MM.1S (cell line): ENCODE measurements at regions not wholly inside any gene's neighbourhood (a gene's known extent, or its start where the extent isn't known, plus 50 kb on each side); places are given as distances from the start of the nearest gene placed in this dataset.
"Not testable (repeated sequence)": the region's sequence is repeated elsewhere in the genome, so short reads cannot be mapped to it uniquely, and the experiment has no call there.

ENCODE experiments used
- DNase-seq: peaks from one replicate; pipeline ENCODE4 v3.0.0-alpha.2; 2015
- H2AFZ ChIP-seq: fragments of 300-600 bp; sonication (generic); 2 replicates; pipeline ENCODE4 v1.6.0; 2016; ENCODE audit warnings: antibody characterized with exemption, low read length
- H3F3A ChIP-seq: fragments of 300-600 bp; sonication (generic); 2 replicates; pipeline ENCODE4 v1.6.1; 2016; ENCODE audit warnings: mild to moderate bottlenecking, antibody characterized with exemption, low read length, moderate library complexity, mixed read lengths; ENCODE audit not compliant: insufficient read depth
- H3K27ac ChIP-seq: fragments of 300-600 bp; sonication (generic); 2 replicates; pipeline ENCODE4 v1.5.1; 2016; ENCODE audit warnings: mild to moderate bottlenecking, low read length
- H3K27me3 ChIP-seq: fragments of 300-600 bp; sonication (generic); replicated peaks from 2 replicates; pipeline ENCODE4 v1.6.0; 2016; ENCODE audit warnings: low read length; ENCODE audit not compliant: insufficient read depth
- H3K36me3 ChIP-seq: fragments of 300-600 bp; sonication (generic); replicated peaks from 2 replicates; pipeline ENCODE4 v1.6.1; 2016; ENCODE audit warnings: mild to moderate bottlenecking, low read length, mixed read lengths; ENCODE audit not compliant: insufficient read depth
- H3K4me1 ChIP-seq: fragments of 300-600 bp; sonication (generic); 2 replicates; pipeline ENCODE4 v1.6.1; 2016; ENCODE audit warnings: low read length, mixed read lengths
- H3K4me2 ChIP-seq: fragments of 300-600 bp; sonication (generic); 2 replicates; pipeline ENCODE4 v1.6.0; 2016; ENCODE audit warnings: low read depth, low read length
- H3K4me3 ChIP-seq: fragments of 300-600 bp; sonication (generic); 2 replicates; pipeline ENCODE4 v1.5.1; 2016; ENCODE audit warnings: low read length, mixed read lengths
- H3K79me2 ChIP-seq: fragments of 300-600 bp; sonication (generic); 2 replicates; pipeline ENCODE4 v1.6.1; 2016; ENCODE audit warnings: mixed run types, low read length, mixed read lengths
- H3K9ac ChIP-seq: fragments of 300-600 bp; sonication (generic); 2 replicates; pipeline ENCODE4 v1.6.1; 2016; ENCODE audit warnings: low read length, mixed read lengths
- H3K9me2 ChIP-seq: fragments of 300-600 bp; sonication (generic); replicated peaks from 2 replicates; pipeline ENCODE4 v1.6.1; 2016; ENCODE audit warnings: mild to moderate bottlenecking, low read length, mixed read lengths; ENCODE audit not compliant: insufficient read depth
- H3K9me3 ChIP-seq: fragments of 300-600 bp; sonication (generic); replicated peaks from 2 replicates; pipeline ENCODE4 v1.6.1; 2016; ENCODE audit warnings: mild to moderate bottlenecking, low read length, mixed read lengths; ENCODE audit not compliant: insufficient read depth
- H4K20me1 ChIP-seq: fragments of 300-600 bp; sonication (generic); 2 replicates; pipeline ENCODE4 v1.6.1; 2016; ENCODE audit warnings: mild to moderate bottlenecking, low read length, moderate library complexity, mixed read lengths; ENCODE audit not compliant: insufficient read depth
- EZH2 ChIP-seq: fragments of 300-600 bp; sonication (generic); optimal IDR thresholded peaks from 2 replicates; pipeline ENCODE3; 2017; ENCODE audit warnings: low read depth, mild to moderate bottlenecking, antibody characterized with exemption, low read length, mixed read lengths
- EZH2phosphoT487 ChIP-seq: fragments of 300-600 bp; sonication (generic); IDR thresholded peaks from 2 replicates; pipeline ENCODE4 v1.6.1; 2018; ENCODE audit warnings: antibody characterized with exemption, low read length
- TF ChIP-seq, protein P1 (sequence below): fragments of 300-600 bp; sonication (generic); IDR thresholded peaks from 2 replicates; pipeline ENCODE4 v1.5.1; 2016; ENCODE audit warnings: antibody characterized with exemption, low read length, mixed read lengths

GRCh38 chr5:93954421-93955069, 213.1 kb upstream of the POU5F2 start:
- Histone ChIP-seq H3K79me2 (no peaks in the 10 kb centered on the region), H3K9me2 (no peaks in the 10 kb centered on the region), H2AFZ (no peak overlapping the region), H3K4me3 (no peak overlapping the region), H3F3A (no peaks in the 10 kb centered on the region), H3K4me2 (no peak overlapping the region), H3K4me1 (no peaks in the 10 kb centered on the region), H3K27me3 (no peaks in the 10 kb centered on the region), H3K36me3 (no peaks in the 10 kb centered on the region), H3K9ac (no peak overlapping the region), H3K9me3 (no peaks in the 10 kb centered on the region), H4K20me1 (no peaks in the 10 kb centered on the region), H3K27ac (no peak overlapping the region)
- no peak for DNase-seq
- TF ChIP-seq, protein P1, sequence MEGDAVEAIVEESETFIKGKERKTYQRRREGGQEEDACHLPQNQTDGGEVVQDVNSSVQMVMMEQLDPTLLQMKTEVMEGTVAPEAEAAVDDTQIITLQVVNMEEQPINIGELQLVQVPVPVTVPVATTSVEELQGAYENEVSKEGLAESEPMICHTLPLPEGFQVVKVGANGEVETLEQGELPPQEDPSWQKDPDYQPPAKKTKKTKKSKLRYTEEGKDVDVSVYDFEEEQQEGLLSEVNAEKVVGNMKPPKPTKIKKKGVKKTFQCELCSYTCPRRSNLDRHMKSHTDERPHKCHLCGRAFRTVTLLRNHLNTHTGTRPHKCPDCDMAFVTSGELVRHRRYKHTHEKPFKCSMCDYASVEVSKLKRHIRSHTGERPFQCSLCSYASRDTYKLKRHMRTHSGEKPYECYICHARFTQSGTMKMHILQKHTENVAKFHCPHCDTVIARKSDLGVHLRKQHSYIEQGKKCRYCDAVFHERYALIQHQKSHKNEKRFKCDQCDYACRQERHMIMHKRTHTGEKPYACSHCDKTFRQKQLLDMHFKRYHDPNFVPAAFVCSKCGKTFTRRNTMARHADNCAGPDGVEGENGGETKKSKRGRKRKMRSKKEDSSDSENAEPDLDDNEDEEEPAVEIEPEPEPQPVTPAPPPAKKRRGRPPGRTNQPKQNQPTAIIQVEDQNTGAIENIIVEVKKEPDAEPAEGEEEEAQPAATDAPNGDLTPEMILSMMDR, result no peak
- TF ChIP-seq EZH2phosphoT487 (no peak), EZH2 (no peak)

DNA sequence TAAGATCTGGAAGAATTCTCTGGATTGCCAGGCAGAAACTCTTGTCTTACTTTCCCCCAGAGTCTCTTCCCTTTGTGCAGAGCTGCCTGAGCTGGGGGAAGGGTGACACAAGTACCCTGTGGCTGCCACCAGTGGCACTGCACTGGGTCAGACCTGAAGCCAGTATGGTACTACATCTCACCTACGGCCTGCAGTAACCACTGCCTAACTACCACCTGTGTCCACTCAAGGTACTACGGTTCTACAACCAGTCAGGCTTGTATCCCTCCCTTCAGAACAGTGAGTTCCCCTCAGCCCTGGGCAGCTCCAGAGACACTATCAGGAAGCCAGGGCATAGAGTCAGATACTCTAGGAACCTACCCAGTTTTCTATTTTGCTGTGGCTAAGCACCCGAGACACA, 212.0 kb upstream of the POU5F2 start:
- no peaks in the 10 kb centered on the region for H3K9me3 ChIP-seq
- H3K4me3 ChIP-seq, result no peak overlapping the region
- no peaks in the 10 kb centered on the region for H3K36me3 ChIP-seq
- no peak overlapping the region for H3K4me2 ChIP-seq
- TF ChIP-seq EZH2, result no peak
- TF ChIP-seq, protein P1, result no peak
- TF ChIP-seq EZH2phosphoT487, result no peak
- H2AFZ ChIP-seq, result no peak overlapping the region
- no peaks in the 10 kb centered on the region for H4K20me1 ChIP-seq
- H3K27me3 ChIP-seq, result no peaks in the 10 kb centered on the region
- no peak overlapping the region for H3K9ac ChIP-seq
- no peaks in the 10 kb centered on the region for H3K9me2 ChIP-seq
- no peaks in the 10 kb centered on the region for H3F3A ChIP-seq
- no peak overlapping the region for H3K27ac ChIP-seq
- H3K4me1 ChIP-seq, result no peaks in the 10 kb centered on the region
- H3K79me2 ChIP-seq, result no peaks in the 10 kb centered on the region
- no peak for DNase-seq

DNA sequence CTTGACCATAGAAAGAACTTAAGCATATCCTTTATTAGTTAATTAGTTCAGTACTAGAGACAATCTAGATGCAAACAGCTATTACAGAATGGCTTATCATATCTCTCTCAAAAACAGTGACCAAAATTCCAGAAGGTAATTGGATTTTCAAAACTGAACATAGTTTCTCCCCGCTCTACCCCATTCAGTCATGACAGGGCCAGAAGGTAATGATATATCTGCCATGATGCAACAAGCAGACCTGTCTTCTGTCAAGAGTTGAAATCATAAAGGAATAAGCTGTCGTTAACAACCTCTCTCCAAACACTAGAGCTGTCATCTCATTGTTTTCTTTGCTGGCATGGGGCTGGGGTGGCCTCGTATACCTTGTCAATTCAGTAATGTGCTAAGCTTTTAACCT, 200.5 kb upstream of the POU5F2 start:
- Histone ChIP-seq H3K9me3 (no peaks in the 10 kb centered on the region), H3F3A (no peaks in the 10 kb centered on the region), H3K27me3 (no peaks in the 10 kb centered on the region), H3K4me3 (no peak overlapping the region), H3K9me2 (no peaks in the 10 kb centered on the region), H2AFZ (no peak overlapping the region), H3K4me2 (no peak overlapping the region), H3K27ac (no peak overlapping the region), H3K4me1 (0 out of 2 replicates have a peak, but pooled peaks cover 4% of the 10 kb centered on the region), H3K79me2 (no peaks in the 10 kb centered on the region), H3K9ac (no peak overlapping the region), H3K36me3 (no peaks in the 10 kb centered on the region), H4K20me1 (no peaks in the 10 kb centered on the region)
- no peak for DNase-seq
- TF ChIP-seq EZH2phosphoT487 (no peak), EZH2 (no peak)
- TF ChIP-seq, protein P1, result no peak

- not testable (repeated sequence) for H3F3A ChIP-seq, H3K9ac ChIP-seq, H3K27ac ChIP-seq, H4K20me1 ChIP-seq, H3K27me3 ChIP-seq, H3K79me2 ChIP-seq, H3K9me2 ChIP-seq, H3K36me3 ChIP-seq, H2AFZ ChIP-seq, H3K4me2 ChIP-seq, DNase-seq, H3K4me3 ChIP-seq, H3K4me1 ChIP-seq, H3K9me3 ChIP-seq
Measured at GRCh38 chr5:93933269-93933668, 191.9 kb upstream of the POU5F2 start.
